GM21737 (cell line): ENCODE measurements at regions not wholly inside any gene's neighbourhood (a gene's known extent, or its start where the extent isn't known, plus 50 kb on each side); places are given as distances from the start of the nearest gene placed in this dataset.

Source experiments
- ATAC-seq: cut with Tn5 transposase; IDR thresholded peaks from one replicate; pipeline ENCODE4 v1.9.1; 2021; ENCODE audit warnings: mild to moderate bottlenecking, moderate library complexity; ENCODE audit not compliant: unreplicated experiment

- no peak for ATAC-seq
These were observed 1018.5 kb upstream of the PHF14 start for GRCh38 chr7:9955138-9955537.

GRCh38 chr7:9958486-9958885, 1015.2 kb upstream of the PHF14 start:
- no peak for ATAC-seq

- ATAC-seq, result no peak
These were observed 1013.2 kb upstream of the PHF14 start for GRCh38 chr7:9960460-9960859.

- no peak for ATAC-seq
These were observed 1012.3 kb upstream of the PHF14 start for GRCh38 chr7:9961161-9961922.

GRCh38 chr7:9962742-9963141, 1010.9 kb upstream of the PHF14 start:
- ATAC-seq, result no peak

- no peak for ATAC-seq
These were observed 995.3 kb upstream of the PHF14 start for GRCh38 chr7:9978106-9979064.

- ATAC-seq, result no peak
These were observed 991.8 kb upstream of the PHF14 start for GRCh38 chr7:9981742-9982349.

- ATAC-seq, result no peak
These were observed 990.6 kb upstream of the PHF14 start for GRCh38 chr7:9983048-9983447.

GRCh38 chr7:10015687-10016086, 958.0 kb upstream of the PHF14 start:
- no peak for ATAC-seq

GRCh38 chr7:10022480-10022879, 951.2 kb upstream of the PHF14 start:
- ATAC-seq, result no peak

GRCh38 chr7:10022957-10023356, 950.7 kb upstream of the PHF14 start:
- ATAC-seq, result no peak

GRCh38 chr7:10034843-10035556, 938.7 kb upstream of the PHF14 start:
- ATAC-seq, result no peak

GRCh38 chr7:10036693-10037092, 937.0 kb upstream of the PHF14 start:
- ATAC-seq, result no peak

GRCh38 chr7:10038351-10038750, 935.3 kb upstream of the PHF14 start:
- no peak for ATAC-seq

GRCh38 chr7:10040674-10041073, 933.0 kb upstream of the PHF14 start:
- no peak for ATAC-seq

- no peak for ATAC-seq
These were observed 902.8 kb upstream of the PHF14 start for GRCh38 chr7:10070899-10071298.

- ATAC-seq, result no peak
These were observed 897.8 kb upstream of the PHF14 start for GRCh38 chr7:10075866-10076265.

GRCh38 chr7:10076660-10077300, 896.9 kb upstream of the PHF14 start:
- ATAC-seq, result no peak

GRCh38 chr7:10079572-10079971, 894.1 kb upstream of the PHF14 start:
- no peak for ATAC-seq

GRCh38 chr7:10082896-10083295, 890.8 kb upstream of the PHF14 start:
- no peak for ATAC-seq
